ENCODE measurements at regions not wholly inside any gene's neighbourhood (a gene's known extent, or its start where the extent isn't known, plus 50 kb on each side); places are given as distances from the start of the nearest gene placed in this dataset.

- TF ChIP-seq GATA1 (IDR thresholded peaks at IDR 0.05; ENCODE audit: low read depth, low read length) (no peak), POLR2A (IDR thresholded peaks at IDR 0.05; ENCODE audit: low read length) (no peak)
- peak; percentile 42 to 66 for DNase-seq
These were observed 1037.2 kb downstream of the IGSF11 start for GRCh38 chr3:117997201-117998049.

GRCh38 chr3:117998071-117998470 lies 1036.6 kb downstream of the IGSF11 start:
- TF ChIP-seq POLR2A (IDR thresholded peaks at IDR 0.05; ENCODE audit: low read length) = no peak
- no peak for TF ChIP-seq GATA1 (IDR thresholded peaks at IDR 0.05; ENCODE audit: low read depth, low read length)
- DNase-seq = no peak

GRCh38 chr3:118000219-118000618 lies 1034.4 kb downstream of the IGSF11 start:
- no peak for DNase-seq
- no peak for TF ChIP-seq GATA1 (IDR thresholded peaks at IDR 0.05; ENCODE audit: low read depth, low read length)
- no peak for TF ChIP-seq POLR2A (IDR thresholded peaks at IDR 0.05; ENCODE audit: low read length)

- no peak for TF ChIP-seq GATA1 (IDR thresholded peaks at IDR 0.05; ENCODE audit: low read depth, low read length)
- DNase-seq = no peak
These were observed 1033.3 kb downstream of the IGSF11 start for GRCh38 chr3:118001380-118001779.

- DNase-seq = no peak
- TF ChIP-seq GATA1 (IDR thresholded peaks at IDR 0.05; ENCODE audit: low read depth, low read length) = no peak
These were observed 1022.7 kb downstream of the IGSF11 start for GRCh38 chr3:118011910-118012309.

- TF ChIP-seq GATA1 (IDR thresholded peaks at IDR 0.05; ENCODE audit: low read depth, low read length) (no peak), POLR2A (IDR thresholded peaks at IDR 0.05; ENCODE audit: low read length) (no peak)
- DNase-seq = no peak
These were observed 1005.6 kb downstream of the IGSF11 start for GRCh38 chr3:118029049-118029448.

- no peak for TF ChIP-seq POLR2A (IDR thresholded peaks at IDR 0.05; ENCODE audit: low read length)
- no peak for TF ChIP-seq GATA1 (IDR thresholded peaks at IDR 0.05; ENCODE audit: low read depth, low read length)
- no peak for DNase-seq
These were observed 998.4 kb downstream of the IGSF11 start for GRCh38 chr3:118036215-118036614.

GRCh38 chr3:118055381-118055780 lies 979.3 kb downstream of the IGSF11 start:
- TF ChIP-seq GATA1 (IDR thresholded peaks at IDR 0.05; ENCODE audit: low read depth, low read length) = no peak
- TF ChIP-seq POLR2A (IDR thresholded peaks at IDR 0.05; ENCODE audit: low read length) = no peak
- DNase-seq = no peak

GRCh38 chr3:118057086-118057485 lies 977.6 kb downstream of the IGSF11 start:
- TF ChIP-seq GATA1 (IDR thresholded peaks at IDR 0.05; ENCODE audit: low read depth, low read length) (no peak), POLR2A (IDR thresholded peaks at IDR 0.05; ENCODE audit: low read length) (no peak)
- DNase-seq = no peak

GRCh38 chr3:118059096-118059495 lies 975.5 kb downstream of the IGSF11 start:
- TF ChIP-seq POLR2A (IDR thresholded peaks at IDR 0.05; ENCODE audit: low read length) (no peak), GATA1 (IDR thresholded peaks at IDR 0.05; ENCODE audit: low read depth, low read length) (no peak)
- no peak for DNase-seq

GRCh38 chr3:118067439-118067838 lies 967.2 kb downstream of the IGSF11 start:
- no peak for DNase-seq

GRCh38 chr3:118075873-118076272 lies 958.8 kb downstream of the IGSF11 start:
- no peak for TF ChIP-seq POLR2A (IDR thresholded peaks at IDR 0.05; ENCODE audit: low read length)
- no peak for DNase-seq

More at GRCh38 chr3:118067439-118067838, 967.2 kb downstream of the IGSF11 start:
- TF ChIP-seq GATA1 (IDR thresholded peaks at IDR 0.05; ENCODE audit: low read depth, low read length) (no peak), POLR2A (IDR thresholded peaks at IDR 0.05; ENCODE audit: low read length) (no peak)

- no peak for DNase-seq
- TF ChIP-seq POLR2A (IDR thresholded peaks at IDR 0.05; ENCODE audit: low read length) (no peak), GATA1 (IDR thresholded peaks at IDR 0.05; ENCODE audit: low read depth, low read length) (no peak)
These were observed 957.3 kb downstream of the IGSF11 start for GRCh38 chr3:118077332-118077731.

GRCh38 chr3:118080889-118081288 lies 953.8 kb downstream of the IGSF11 start:
- DNase-seq = no peak
- TF ChIP-seq POLR2A (IDR thresholded peaks at IDR 0.05; ENCODE audit: low read length) (no peak), GATA1 (IDR thresholded peaks at IDR 0.05; ENCODE audit: low read depth, low read length) (no peak)

- no peak for DNase-seq
These were observed 946.0 kb downstream of the IGSF11 start for GRCh38 chr3:118088696-118089095.

More at GRCh38 chr3:118088696-118089095, 946.0 kb downstream of the IGSF11 start:
- TF ChIP-seq GATA1 (IDR thresholded peaks at IDR 0.05; ENCODE audit: low read depth, low read length) (no peak), POLR2A (IDR thresholded peaks at IDR 0.05; ENCODE audit: low read length) (no peak)
